ENCODE measurements at regions not wholly inside any gene's neighbourhood (a gene's known extent, or its start where the extent isn't known, plus 50 kb on each side); places are given as distances from the start of the nearest gene placed in this dataset.

DNA sequence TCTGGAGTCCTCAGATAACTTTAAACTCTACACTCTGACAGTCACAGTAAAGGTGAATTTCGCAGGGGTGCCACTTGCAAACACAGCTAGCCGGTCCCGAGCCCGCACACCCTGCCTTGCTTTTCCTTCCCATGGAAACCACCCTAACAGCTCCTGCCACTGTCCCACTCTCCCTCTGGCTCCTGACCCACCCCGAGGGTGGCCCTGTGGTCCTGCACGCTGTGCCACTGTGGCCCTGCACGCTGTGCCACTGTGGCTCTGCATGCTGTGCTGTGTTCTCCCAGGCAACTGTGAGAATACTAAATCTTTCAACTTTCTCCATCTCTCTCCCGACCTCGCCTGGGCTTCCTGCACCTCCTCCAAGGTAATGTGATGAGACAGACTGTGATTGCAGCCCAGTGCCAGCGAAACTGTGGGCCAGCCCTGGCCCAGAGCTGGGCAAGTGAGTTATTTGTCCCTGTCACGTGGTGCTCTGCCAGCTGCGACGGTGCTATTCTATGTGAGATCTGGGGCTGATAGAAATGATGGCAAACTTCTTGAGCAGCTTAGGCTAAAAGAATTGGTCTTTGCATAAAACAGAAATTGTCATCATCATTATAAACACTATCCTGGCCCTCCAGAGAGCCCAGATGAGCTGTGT, 63.4 kb upstream of the TARBP1 start:
- Histone ChIP-seq H3K4me3 (no peak overlapping the region), H3K27ac (peak overlapping the region in 1 of 4 donors; percentile 78), H3K27me3 (no peaks in the 10 kb centered on the region), H3K9me3 (no peaks in the 10 kb centered on the region), H3K36me3 (no peaks in the 10 kb centered on the region), H3K4me1 (peaks cover 0 to 54% (median 10%) of the 10 kb centered on the region in 4 donors)
- no peak for TF ChIP-seq POLR2A (IDR thresholded peaks at IDR 0.05)
- TF ChIP-seq, protein P1, sequence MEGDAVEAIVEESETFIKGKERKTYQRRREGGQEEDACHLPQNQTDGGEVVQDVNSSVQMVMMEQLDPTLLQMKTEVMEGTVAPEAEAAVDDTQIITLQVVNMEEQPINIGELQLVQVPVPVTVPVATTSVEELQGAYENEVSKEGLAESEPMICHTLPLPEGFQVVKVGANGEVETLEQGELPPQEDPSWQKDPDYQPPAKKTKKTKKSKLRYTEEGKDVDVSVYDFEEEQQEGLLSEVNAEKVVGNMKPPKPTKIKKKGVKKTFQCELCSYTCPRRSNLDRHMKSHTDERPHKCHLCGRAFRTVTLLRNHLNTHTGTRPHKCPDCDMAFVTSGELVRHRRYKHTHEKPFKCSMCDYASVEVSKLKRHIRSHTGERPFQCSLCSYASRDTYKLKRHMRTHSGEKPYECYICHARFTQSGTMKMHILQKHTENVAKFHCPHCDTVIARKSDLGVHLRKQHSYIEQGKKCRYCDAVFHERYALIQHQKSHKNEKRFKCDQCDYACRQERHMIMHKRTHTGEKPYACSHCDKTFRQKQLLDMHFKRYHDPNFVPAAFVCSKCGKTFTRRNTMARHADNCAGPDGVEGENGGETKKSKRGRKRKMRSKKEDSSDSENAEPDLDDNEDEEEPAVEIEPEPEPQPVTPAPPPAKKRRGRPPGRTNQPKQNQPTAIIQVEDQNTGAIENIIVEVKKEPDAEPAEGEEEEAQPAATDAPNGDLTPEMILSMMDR (IDR thresholded peaks at IDR 0.05): no peak
- no peak for DNase-seq

DNA sequence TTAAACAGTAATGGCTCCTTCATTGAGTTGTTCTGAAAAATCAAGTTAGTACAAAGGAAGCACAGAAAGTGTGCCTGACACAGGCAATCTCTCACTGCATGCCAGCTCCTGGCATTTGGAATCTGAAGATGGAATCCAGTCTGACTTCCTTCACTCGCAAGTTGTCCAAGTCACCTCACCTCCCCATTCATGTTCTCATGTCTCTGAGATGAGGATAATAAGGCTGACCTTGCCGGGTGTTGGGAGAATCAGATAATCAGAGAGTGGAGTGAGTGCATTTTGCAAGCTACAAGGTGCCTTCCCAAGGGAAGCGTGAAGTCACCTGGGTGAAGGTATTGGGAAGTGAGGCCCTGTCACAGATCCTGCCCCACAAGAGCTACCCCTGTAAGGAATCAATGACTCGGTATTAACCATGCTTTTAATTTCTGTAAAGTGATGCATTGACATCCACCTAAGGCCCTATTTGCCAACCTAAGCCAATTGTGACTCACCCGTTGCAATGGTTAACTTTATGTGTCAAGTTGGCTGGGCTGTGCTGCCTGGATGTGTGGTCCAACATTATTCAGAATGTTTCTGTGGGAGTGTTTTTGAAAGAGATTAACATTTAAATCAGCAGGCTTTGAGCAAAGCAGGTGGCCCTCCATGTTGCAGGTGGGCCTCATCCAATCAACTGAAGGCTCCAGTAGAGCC, 62.5 kb upstream of the TARBP1 start:
- Histone ChIP-seq H3K36me3 (no peaks in the 10 kb centered on the region), H3K9me3 (no peaks in the 10 kb centered on the region), H3K4me1 (peaks cover 0 to 61% (median 10%) of the 10 kb centered on the region in 4 donors), H3K27ac (no peak overlapping the region), H3K4me3 (no peak overlapping the region), H3K27me3 (no peaks in the 10 kb centered on the region)
- DNase-seq: no peak
- no peak for TF ChIP-seq POLR2A (IDR thresholded peaks at IDR 0.05)
- TF ChIP-seq, protein P1 (IDR thresholded peaks at IDR 0.05): no peak

DNA sequence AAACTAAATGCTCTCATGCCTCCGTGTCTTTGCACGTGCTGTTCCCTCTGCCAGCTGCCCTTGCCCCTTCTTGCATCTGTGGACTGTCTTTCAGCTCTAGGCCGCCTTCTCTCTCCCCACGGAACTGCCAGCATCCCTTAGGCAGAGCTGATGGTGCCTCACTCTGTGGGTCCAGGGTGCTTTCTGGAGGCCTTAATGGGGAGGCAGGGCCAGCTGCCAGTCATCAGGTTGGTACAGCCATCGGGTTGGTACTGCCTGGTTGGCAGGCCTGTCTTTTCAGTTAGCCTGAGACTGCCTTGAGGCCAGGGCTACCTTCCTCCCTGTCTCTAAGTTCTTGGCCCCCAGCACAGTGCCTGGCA, 61.4 kb upstream of the TARBP1 start:
- H3K9me3 ChIP-seq: no peaks in the 10 kb centered on the region
- peaks cover 0 to 55% (median 8%) of the 10 kb centered on the region in 4 donors for H3K4me1 ChIP-seq
- H3K36me3 ChIP-seq: no peaks in the 10 kb centered on the region
- TF ChIP-seq, protein P1 (IDR thresholded peaks at IDR 0.05): no peak
- TF ChIP-seq POLR2A (IDR thresholded peaks at IDR 0.05): no peak
- no peak for DNase-seq
- H3K27ac ChIP-seq: peak overlapping the region in 1 of 4 donors; percentile 93
- H3K27me3 ChIP-seq: no peaks in the 10 kb centered on the region
- H3K4me3 ChIP-seq: no peak overlapping the region

DNA sequence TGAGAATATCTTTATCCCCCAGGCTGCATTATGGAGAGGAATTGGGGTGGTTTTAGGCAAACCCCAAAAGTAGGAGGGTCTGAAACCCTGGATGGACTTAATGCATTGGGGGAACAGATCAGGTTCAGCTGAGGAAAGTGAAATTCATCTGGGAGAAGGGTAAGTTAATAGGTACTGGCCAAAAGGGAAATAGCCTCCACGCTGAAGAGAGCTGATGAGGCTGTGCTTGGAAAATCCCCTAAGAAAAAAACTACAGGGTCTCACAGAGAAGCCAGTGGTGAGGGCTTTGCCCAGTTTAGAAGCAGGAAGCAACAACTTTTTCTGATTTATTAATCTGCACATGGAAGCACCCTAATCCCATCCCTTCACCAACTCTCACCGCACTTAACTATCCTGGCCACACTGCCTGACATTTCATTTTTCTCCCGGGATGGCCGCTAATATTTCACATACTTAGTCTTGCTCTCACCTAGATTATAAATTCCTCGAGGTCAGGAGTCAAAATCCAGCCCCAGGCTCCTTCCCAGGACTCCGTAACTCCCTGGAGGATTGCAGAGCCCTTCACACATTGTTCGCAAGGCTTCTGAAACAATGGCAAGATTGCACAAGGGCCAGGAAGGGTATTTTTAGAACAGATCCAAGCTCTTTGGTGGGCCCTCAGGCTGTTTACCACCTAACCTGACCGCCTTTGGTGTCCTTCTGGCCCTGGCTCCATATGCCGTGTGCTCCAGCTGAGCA, 60.9 kb upstream of the TARBP1 start:
- Histone ChIP-seq H3K4me3 (no peak overlapping the region), H3K9me3 (no peaks in the 10 kb centered on the region), H3K36me3 (no peaks in the 10 kb centered on the region), H3K27me3 (no peaks in the 10 kb centered on the region), H3K27ac (peak overlapping the region in 3 of 4 donors; percentile 65 to 93 (median 85)), H3K4me1 (peaks cover 0 to 54% (median 5%) of the 10 kb centered on the region in 4 donors)
- no peak for TF ChIP-seq POLR2A (IDR thresholded peaks at IDR 0.05)
- TF ChIP-seq, protein P1 (IDR thresholded peaks at IDR 0.05): no peak
- DNase-seq: no peak

DNA sequence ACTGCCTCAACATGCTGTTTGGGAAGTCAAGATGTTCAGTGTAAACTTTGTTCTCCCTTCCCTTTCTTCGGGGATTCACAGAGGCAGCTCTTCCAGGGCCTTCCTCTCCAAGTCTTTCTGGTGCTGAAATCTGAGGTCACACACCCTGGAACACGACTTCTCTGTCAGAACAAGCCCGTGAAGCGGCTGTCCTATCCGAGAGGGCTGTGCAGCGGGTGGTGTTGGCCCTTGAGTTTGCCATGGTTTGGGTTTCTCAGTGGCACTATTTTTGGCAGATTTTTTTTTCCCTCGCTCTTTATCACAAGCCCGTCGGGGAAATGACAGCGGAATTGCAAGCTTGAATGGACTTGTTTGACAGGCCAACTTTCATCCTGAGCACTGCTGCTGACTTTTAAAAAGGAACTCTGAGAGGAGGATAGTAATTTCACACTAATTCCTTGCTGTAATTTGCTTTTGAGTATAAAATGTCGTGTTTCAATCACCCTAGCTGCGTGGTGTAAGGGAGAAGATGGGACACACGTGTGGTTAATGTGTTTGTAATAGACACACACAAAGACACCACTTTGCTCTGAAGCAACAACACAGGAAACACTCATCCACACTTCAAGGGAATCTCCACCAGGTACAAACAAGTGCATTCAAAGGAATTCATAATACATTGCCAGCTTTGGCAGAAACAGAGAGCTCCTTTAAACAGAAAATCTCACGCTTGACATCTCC, 60.1 kb upstream of the TARBP1 start:
- Histone ChIP-seq H3K9me3 (no peaks in the 10 kb centered on the region), H3K27ac (peak overlapping the region; percentile 11 to 93 (median 75)), H3K4me1 (peaks cover 0 to 53% (median 5%) of the 10 kb centered on the region in 4 donors), H3K27me3 (no peaks in the 10 kb centered on the region), H3K4me3 (no peak overlapping the region), H3K36me3 (no peaks in the 10 kb centered on the region)
- TF ChIP-seq POLR2A (IDR thresholded peaks at IDR 0.05): no peak
- TF ChIP-seq, protein P1 (IDR thresholded peaks at IDR 0.05): no peak
- no peak for DNase-seq
